HT1080 (cell line): ENCODE measurements at regions not wholly inside any gene's neighbourhood (a gene's known extent, or its start where the extent isn't known, plus 50 kb on each side); places are given as distances from the start of the nearest gene placed in this dataset.
A peak's percentile ranks its signal among the peaks of the same experiment; 100 is the strongest.

Experiments
- DNase-seq: peaks from one replicate; pipeline ENCODE4 v3.0.0-alpha.2; 2015; ENCODE audit warnings: low read depth

- DNase-seq: no peak
Measured at GRCh38 chr15:69530991-69531664, 78.5 kb downstream of the RPLP1 start.

GRCh38 chr15:69531665-69532027 is 79.0 kb downstream of the RPLP1 start:
- no peak for DNase-seq

- no peak for DNase-seq
Measured at GRCh38 chr15:69532066-69532465, 79.4 kb downstream of the RPLP1 start.

- no peak for DNase-seq
Measured at GRCh38 chr15:69532856-69533255, 80.2 kb downstream of the RPLP1 start.

- no peak for DNase-seq
Measured at GRCh38 chr15:69533522-69533921, 80.9 kb downstream of the RPLP1 start.

- peak; percentile 72 for DNase-seq
Measured at GRCh38 chr15:69535101-69535638, 82.6 kb downstream of the RPLP1 start.

GRCh38 chr15:69535998-69536397 is 83.4 kb downstream of the RPLP1 start:
- no peak for DNase-seq

GRCh38 chr15:69536726-69537512 is 84.3 kb downstream of the RPLP1 start:
- DNase-seq: no peak

GRCh38 chr15:69537901-69538300 is 85.3 kb downstream of the RPLP1 start:
- no peak for DNase-seq

- no peak for DNase-seq
Measured at GRCh38 chr15:69538379-69538778, 85.8 kb downstream of the RPLP1 start.

GRCh38 chr15:69539345-69539744 is 86.7 kb downstream of the RPLP1 start:
- DNase-seq: no peak

GRCh38 chr15:69540622-69541021 is 88.0 kb downstream of the RPLP1 start:
- no peak for DNase-seq

GRCh38 chr15:69542028-69542427 is 89.4 kb downstream of the RPLP1 start:
- DNase-seq: no peak

- no peak for DNase-seq
Measured at GRCh38 chr15:69543681-69544364, 91.2 kb downstream of the RPLP1 start.

GRCh38 chr15:69544365-69545113 is 91.9 kb downstream of the RPLP1 start:
- no peak for DNase-seq

GRCh38 chr15:69546182-69546581 is 93.6 kb downstream of the RPLP1 start:
- DNase-seq: no peak

GRCh38 chr15:69548395-69549180 is 96.0 kb downstream of the RPLP1 start:
- DNase-seq: no peak

GRCh38 chr15:69551391-69552056 is 98.9 kb downstream of the RPLP1 start:
- DNase-seq: no peak

- DNase-seq: no peak
Measured at GRCh38 chr15:69552057-69552815, 99.6 kb downstream of the RPLP1 start.
